Progenitor cell of endocrine pancreas (in vitro differentiated cells): ENCODE measurements at regions not wholly inside any gene's neighbourhood (a gene's known extent, or its start where the extent isn't known, plus 50 kb on each side); places are given as distances from the start of the nearest gene placed in this dataset.

Experiments
- DNase-seq: peaks from one replicate; pipeline ENCODE4 v3.0.0; 2021; ENCODE audit warnings: low spot score; ENCODE audit not compliant: unreplicated experiment
- H3K27ac Mint-ChIP-seq: 2 replicates; pipeline ENCODE4 v1.8.0; 2021; ENCODE audit warnings: mild to moderate bottlenecking, moderate library complexity, mixed read lengths
- H3K27me3 Mint-ChIP-seq: 2 replicates; pipeline ENCODE4 v1.8.0; 2021; ENCODE audit warnings: mixed read lengths
- H3K36me3 Mint-ChIP-seq: 2 replicates; pipeline ENCODE4 v1.8.0; 2022; ENCODE audit warnings: mixed read lengths; ENCODE audit not compliant: insufficient read depth
- H3K4me1 Mint-ChIP-seq: 2 replicates; pipeline ENCODE4 v1.8.0; 2021; ENCODE audit warnings: low read depth, mixed read lengths
- H3K4me3 Mint-ChIP-seq: 2 replicates; pipeline ENCODE4 v1.8.0; 2021; ENCODE audit warnings: low read depth, mild to moderate bottlenecking, moderate library complexity, mixed read lengths
- H3K9me3 Mint-ChIP-seq: 2 replicates; pipeline ENCODE4 v1.8.0; 2021; ENCODE audit warnings: low read depth, mixed read lengths
- TF ChIP-seq, protein P1 (sequence below): fragments of 200-600 bp; sonication (generic); IDR thresholded peaks from one replicate; pipeline ENCODE4 v1.5.0; 2021; ENCODE audit warnings: antibody characterized with exemption, mild to moderate bottlenecking; ENCODE audit not compliant: unreplicated experiment

DNA sequence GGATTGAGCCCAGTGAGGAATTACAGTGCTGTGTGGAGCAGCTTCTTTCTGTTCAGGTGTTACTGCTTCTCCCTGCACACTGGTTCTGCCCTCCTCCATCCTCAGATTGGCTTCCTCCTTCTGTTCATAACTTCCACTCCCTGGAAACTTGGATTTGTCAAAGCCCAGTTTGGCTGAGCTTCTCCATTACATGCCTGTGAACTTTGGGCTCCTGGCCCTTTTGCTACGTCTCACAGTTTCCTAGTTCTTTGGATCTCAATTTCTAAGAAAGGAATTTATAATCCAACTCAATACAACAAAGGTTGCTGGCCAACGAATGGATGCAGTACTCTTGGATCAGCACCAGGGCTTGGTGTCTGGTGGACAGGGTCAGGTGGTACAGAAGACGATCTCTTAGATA, 318.1 kb downstream of the RPS24 start:
- no peaks in the 10 kb centered on the region for H3K36me3 Mint-ChIP-seq
- H3K4me3 Mint-ChIP-seq = no peak overlapping the region

DNA sequence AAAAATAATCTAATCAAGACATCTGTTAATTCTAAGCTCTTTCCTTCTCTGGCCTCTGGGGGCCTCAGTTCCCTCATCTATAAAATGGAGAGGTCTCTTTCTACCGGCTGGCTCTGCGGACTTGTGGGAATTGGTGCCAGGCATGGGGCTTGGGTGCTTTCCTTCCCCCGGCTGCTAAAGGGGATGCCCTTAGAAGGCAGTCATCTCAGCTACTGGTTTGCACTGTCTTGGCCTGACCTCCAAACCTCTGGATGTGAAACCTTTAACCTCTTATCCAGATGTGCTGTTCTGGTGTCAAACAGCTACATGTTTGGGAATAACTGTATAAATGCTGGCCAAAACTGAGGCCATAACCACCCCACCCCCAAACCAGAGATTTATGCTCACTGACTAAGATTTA, 320.0 kb downstream of the RPS24 start:
- Mint-ChIP-seq H3K4me3 (no peak overlapping the region), H3K27ac (no peak overlapping the region), H3K36me3 (no peaks in the 10 kb centered on the region), H3K9me3 (no peaks in the 10 kb centered on the region), H3K4me1 (peaks cover 18% of the 10 kb centered on the region), H3K27me3 (peaks cover 11% of the 10 kb centered on the region)
- TF ChIP-seq, protein P1, sequence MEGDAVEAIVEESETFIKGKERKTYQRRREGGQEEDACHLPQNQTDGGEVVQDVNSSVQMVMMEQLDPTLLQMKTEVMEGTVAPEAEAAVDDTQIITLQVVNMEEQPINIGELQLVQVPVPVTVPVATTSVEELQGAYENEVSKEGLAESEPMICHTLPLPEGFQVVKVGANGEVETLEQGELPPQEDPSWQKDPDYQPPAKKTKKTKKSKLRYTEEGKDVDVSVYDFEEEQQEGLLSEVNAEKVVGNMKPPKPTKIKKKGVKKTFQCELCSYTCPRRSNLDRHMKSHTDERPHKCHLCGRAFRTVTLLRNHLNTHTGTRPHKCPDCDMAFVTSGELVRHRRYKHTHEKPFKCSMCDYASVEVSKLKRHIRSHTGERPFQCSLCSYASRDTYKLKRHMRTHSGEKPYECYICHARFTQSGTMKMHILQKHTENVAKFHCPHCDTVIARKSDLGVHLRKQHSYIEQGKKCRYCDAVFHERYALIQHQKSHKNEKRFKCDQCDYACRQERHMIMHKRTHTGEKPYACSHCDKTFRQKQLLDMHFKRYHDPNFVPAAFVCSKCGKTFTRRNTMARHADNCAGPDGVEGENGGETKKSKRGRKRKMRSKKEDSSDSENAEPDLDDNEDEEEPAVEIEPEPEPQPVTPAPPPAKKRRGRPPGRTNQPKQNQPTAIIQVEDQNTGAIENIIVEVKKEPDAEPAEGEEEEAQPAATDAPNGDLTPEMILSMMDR = no peak
- DNase-seq = no peak

More for the DNA sequence above, 318.1 kb downstream of the RPS24 start:
- Mint-ChIP-seq H3K27ac (no peak overlapping the region), H3K4me1 (peaks cover 2% of the 10 kb centered on the region), H3K9me3 (peaks cover 6% of the 10 kb centered on the region), H3K27me3 (peaks cover 3% of the 10 kb centered on the region)
- DNase-seq = no peak
- TF ChIP-seq, protein P1 = no peak

DNA sequence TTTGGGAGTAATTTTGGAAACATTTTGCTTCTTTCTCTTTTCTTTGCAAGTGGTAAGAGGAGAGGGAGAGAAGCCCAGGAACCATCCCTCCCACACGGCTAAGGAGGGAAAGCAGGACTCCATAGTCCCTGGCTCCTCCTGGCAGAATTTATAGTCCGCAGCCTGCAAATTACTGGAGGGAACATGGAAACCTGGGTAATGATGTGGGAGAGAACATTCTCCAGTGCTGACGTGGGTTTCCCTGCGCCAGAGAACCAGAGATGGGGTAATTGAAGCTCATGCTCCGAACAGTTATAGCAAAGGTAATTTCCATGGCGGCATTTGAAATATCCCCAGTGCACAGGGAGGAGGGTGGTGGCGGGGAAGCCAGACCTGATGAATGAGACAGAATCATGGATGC, 320.4 kb downstream of the RPS24 start:
- H3K4me3 Mint-ChIP-seq = no peak overlapping the region
- no peaks in the 10 kb centered on the region for H3K9me3 Mint-ChIP-seq
- H3K27ac Mint-ChIP-seq = no peak overlapping the region
- TF ChIP-seq, protein P1 = no peak
- peaks cover 15% of the 10 kb centered on the region for H3K27me3 Mint-ChIP-seq
- H3K4me1 Mint-ChIP-seq = peaks cover 18% of the 10 kb centered on the region
- no peak for DNase-seq
- H3K36me3 Mint-ChIP-seq = no peaks in the 10 kb centered on the region

DNA sequence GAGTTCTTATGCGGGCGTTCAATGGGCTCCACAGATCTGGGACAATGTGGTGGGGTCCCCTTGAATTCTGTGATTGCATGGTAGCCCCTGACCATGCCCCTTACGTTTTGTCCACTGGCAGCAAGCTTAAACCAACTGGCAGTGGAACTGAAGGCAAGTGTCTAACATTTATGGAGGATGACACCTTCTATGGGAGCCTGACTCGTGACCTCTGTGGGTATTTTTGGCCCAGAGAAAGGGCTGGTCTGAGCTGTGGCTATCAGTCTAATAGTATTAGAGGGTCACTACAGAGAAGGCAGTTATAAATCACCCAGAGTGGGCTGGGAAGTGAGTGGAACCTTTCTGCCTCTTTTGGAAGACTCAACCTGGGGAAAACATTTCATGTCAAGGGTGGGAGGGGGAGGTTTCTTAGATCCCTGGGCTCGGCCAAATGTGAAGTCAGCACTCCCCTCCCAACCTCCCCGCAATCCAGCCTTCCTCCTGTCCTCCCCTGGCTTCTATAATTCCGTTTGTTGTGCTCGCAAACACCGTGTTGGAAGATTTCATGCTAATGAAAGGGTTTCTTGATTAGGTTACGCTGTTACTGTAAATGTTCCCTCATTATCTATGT, 322.7 kb downstream of the RPS24 start:
- peaks cover 16% of the 10 kb centered on the region for H3K4me1 Mint-ChIP-seq
- no peak for DNase-seq
- no peak overlapping the region for H3K27ac Mint-ChIP-seq
- TF ChIP-seq, protein P1 = no peak
- H3K9me3 Mint-ChIP-seq = no peaks in the 10 kb centered on the region
- no peaks in the 10 kb centered on the region for H3K36me3 Mint-ChIP-seq
- peaks cover 27% of the 10 kb centered on the region for H3K27me3 Mint-ChIP-seq
- H3K4me3 Mint-ChIP-seq = no peak overlapping the region

DNA sequence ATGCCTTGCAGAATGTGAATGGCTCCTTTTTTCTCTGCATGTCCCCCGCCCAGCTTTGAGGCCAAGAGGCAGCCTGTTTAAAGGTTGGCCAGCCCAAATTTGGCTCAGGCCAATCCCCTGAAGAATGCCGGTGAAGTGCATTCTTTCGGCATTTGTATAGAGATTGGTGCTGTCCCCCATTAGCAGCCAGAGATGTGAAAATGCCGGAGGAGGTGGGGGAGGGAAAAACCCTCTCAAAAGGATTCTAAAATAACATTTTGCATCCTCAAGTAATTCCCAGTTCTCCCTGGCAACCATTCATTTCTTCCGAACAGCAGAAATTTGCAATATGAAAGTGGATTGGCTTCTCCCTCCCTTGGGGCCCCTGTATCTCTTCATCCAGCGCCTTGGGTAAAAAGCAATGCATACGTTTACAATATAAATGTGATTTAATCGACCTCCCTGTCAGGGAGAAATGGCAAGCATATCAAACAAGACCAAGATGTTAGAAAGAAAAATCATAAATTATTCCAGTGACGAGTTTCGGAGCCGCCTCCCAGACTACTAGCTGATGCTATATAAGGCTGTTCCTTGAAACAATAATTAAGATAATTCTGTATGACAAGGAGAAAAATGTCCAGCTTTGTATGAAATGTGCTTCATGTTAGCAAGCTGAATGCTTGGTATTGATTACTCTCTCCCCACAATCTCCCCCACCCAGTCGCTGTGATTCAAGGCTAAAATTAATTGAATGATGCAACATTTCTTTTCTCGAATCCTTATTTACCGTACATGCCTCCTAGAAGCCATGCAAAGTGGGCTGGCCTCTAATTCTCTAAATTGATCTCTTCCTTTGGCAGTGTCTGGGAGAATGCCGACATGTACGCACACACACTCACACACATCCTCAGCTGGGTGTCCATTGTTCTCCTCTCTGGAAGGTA, 323.7 kb downstream of the RPS24 start:
- no peaks in the 10 kb centered on the region for H3K36me3 Mint-ChIP-seq
- no peak overlapping the region for H3K4me3 Mint-ChIP-seq
- no peak overlapping the region for H3K27ac Mint-ChIP-seq
- TF ChIP-seq, protein P1 = no peak
- H3K4me1 Mint-ChIP-seq = peaks cover 16% of the 10 kb centered on the region
- peaks cover 36% of the 10 kb centered on the region for H3K27me3 Mint-ChIP-seq
- no peak for DNase-seq
- no peaks in the 10 kb centered on the region for H3K9me3 Mint-ChIP-seq
